ENCODE measurements at regions not wholly inside any gene's neighbourhood (a gene's known extent, or its start where the extent isn't known, plus 50 kb on each side); places are given as distances from the start of the nearest gene placed in this dataset.

DNA sequence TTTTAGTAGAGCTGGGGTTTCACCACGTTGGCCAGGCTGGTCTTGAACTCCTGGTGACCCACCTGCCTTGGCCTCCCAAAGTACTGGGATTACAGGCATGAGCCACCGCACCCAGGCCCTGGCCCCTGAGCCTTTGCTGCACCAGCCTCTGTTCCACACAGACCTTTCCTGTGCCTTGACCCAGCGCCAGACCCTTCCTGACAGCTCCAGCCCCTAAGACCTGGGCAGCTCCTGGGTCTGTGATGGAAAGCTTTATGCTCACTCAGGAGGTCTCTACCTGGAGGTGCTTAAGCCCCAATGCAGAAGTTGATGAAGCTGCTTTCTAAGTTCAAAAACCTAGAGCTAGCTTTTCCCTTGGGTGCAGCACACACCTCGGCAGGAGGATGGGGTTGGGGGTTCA lies 58.8 kb upstream of the NEK6 start:
- TF ChIP-seq POLR2AphosphoS5 (IDR thresholded peaks at IDR 0.05; ENCODE audit: low read depth, low read length), result no peak
- no peak for TF ChIP-seq SIN3A (IDR thresholded peaks at IDR 0.05; ENCODE audit: borderline replicate concordance, insufficient read depth, low read length)
- TF ChIP-seq FOXP2 (optimal IDR thresholded peaks at IDR 0.05; ENCODE audit: borderline replicate concordance, extremely low read depth, extremely low read length, insufficient read depth), result no peak
- TF ChIP-seq TAF1 (IDR thresholded peaks at IDR 0.05; ENCODE audit: borderline replicate concordance, insufficient read depth, low read length), result no peak
- TF ChIP-seq, protein P1, sequence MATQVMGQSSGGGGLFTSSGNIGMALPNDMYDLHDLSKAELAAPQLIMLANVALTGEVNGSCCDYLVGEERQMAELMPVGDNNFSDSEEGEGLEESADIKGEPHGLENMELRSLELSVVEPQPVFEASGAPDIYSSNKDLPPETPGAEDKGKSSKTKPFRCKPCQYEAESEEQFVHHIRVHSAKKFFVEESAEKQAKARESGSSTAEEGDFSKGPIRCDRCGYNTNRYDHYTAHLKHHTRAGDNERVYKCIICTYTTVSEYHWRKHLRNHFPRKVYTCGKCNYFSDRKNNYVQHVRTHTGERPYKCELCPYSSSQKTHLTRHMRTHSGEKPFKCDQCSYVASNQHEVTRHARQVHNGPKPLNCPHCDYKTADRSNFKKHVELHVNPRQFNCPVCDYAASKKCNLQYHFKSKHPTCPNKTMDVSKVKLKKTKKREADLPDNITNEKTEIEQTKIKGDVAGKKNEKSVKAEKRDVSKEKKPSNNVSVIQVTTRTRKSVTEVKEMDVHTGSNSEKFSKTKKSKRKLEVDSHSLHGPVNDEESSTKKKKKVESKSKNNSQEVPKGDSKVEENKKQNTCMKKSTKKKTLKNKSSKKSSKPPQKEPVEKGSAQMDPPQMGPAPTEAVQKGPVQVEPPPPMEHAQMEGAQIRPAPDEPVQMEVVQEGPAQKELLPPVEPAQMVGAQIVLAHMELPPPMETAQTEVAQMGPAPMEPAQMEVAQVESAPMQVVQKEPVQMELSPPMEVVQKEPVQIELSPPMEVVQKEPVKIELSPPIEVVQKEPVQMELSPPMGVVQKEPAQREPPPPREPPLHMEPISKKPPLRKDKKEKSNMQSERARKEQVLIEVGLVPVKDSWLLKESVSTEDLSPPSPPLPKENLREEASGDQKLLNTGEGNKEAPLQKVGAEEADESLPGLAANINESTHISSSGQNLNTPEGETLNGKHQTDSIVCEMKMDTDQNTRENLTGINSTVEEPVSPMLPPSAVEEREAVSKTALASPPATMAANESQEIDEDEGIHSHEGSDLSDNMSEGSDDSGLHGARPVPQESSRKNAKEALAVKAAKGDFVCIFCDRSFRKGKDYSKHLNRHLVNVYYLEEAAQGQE (IDR thresholded peaks at IDR 0.05; ENCODE audit: insufficient read depth in 1 of 2, low read depth in 2 of 2, low read length in 2 of 2), result no peak

DNA sequence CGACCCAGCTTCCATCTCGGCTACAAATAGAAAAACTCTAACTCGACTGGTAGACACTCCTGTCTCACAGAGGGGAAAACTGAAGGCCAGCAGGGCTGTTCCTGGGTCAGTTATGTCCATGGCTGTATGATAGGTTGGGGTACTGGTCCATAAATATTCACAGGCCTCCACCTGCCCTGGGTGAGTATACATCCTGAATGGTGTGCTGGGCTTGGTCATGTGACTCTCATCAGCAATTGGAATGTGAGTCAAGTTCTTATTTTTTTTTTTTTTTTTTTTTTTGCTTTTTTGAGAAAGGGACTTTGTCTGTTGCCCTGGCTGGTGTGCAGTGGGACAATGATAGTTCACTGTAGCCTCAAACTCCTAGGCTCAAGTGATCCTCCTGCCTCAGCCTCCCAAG lies 58.3 kb upstream of the NEK6 start:
- no peak for TF ChIP-seq TAF1 (IDR thresholded peaks at IDR 0.05; ENCODE audit: borderline replicate concordance, insufficient read depth, low read length)
- TF ChIP-seq SIN3A (IDR thresholded peaks at IDR 0.05; ENCODE audit: borderline replicate concordance, insufficient read depth, low read length), result no peak
- TF ChIP-seq POLR2AphosphoS5 (IDR thresholded peaks at IDR 0.05; ENCODE audit: low read depth, low read length), result no peak
- TF ChIP-seq FOXP2 (optimal IDR thresholded peaks at IDR 0.05; ENCODE audit: borderline replicate concordance, extremely low read depth, extremely low read length, insufficient read depth), result no peak
- TF ChIP-seq, protein P1 (IDR thresholded peaks at IDR 0.05; ENCODE audit: insufficient read depth in 1 of 2, low read depth in 2 of 2, low read length in 2 of 2), result no peak

DNA sequence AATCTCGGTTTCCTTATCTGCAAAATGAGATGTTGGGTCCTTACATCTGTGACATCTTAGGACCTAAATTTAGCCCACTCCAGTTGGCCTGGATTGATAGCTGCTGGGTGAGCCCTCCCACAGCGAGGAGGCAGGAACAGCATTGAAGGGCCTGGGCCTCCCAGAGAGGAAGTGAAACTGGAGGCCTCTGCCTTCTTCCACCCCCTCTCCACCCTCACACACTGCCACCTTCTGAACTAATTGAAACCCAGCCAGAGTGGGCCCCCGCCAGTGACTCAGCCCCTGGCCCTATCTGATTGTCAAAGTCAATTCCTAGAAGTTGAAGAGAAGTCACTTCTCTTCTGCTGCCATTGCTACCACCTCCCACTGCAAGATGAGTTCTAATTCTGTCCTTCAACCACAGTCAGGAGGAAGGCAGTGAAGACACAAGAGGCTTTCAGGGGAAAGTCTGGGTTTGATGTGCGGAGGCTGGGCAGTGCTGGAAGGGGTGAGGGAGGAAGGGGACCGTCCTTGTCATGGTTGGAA lies 55.2 kb upstream of the NEK6 start:
- TF ChIP-seq, protein P1 (IDR thresholded peaks at IDR 0.05; ENCODE audit: insufficient read depth in 1 of 2, low read depth in 2 of 2, low read length in 2 of 2), result no peak; a peak in 1 of 4 replicates
- TF ChIP-seq FOXP2 (optimal IDR thresholded peaks at IDR 0.05; ENCODE audit: borderline replicate concordance, extremely low read depth, extremely low read length, insufficient read depth), result no peak
- no peak for TF ChIP-seq TAF1 (IDR thresholded peaks at IDR 0.05; ENCODE audit: borderline replicate concordance, insufficient read depth, low read length)
- TF ChIP-seq POLR2AphosphoS5 (IDR thresholded peaks at IDR 0.05; ENCODE audit: low read depth, low read length), result no peak
- no peak for TF ChIP-seq SIN3A (IDR thresholded peaks at IDR 0.05; ENCODE audit: borderline replicate concordance, insufficient read depth, low read length)

DNA sequence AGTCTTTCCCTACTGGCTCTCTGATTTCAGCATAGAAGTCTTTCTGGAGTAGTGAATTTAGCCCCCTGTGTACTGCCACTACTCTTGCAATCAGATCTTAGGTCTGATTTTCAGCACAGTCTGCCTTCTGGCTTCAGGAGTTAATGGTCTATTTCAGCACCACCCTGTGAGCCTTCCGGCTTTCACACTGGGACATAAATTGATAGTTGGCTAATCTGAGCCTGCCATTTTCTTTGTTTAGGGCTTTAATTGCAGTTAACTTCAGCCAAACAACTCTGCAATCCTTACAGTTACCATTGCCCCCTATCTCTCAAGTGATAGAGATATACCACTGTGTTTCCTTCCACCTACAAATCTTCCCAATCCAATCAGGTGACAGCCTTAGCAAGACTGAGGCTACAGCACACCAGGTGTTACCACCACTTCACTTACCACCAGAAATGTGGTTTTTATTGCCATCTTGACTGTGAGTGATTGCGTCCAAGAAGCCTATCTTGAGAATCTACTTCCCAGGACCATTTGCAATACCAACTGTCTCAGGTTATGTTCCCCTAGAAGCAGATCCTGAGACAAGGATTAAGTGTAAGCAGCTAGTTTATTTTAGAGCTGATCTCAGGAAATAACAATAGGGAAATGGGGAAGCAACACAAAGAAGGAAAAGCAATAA lies 51.9 kb upstream of the NEK6 start:
- TF ChIP-seq, protein P1 (IDR thresholded peaks at IDR 0.05; ENCODE audit: insufficient read depth in 1 of 2, low read depth in 2 of 2, low read length in 2 of 2), result no peak
- TF ChIP-seq SIN3A (IDR thresholded peaks at IDR 0.05; ENCODE audit: borderline replicate concordance, insufficient read depth, low read length), result no peak
- no peak for TF ChIP-seq POLR2AphosphoS5 (IDR thresholded peaks at IDR 0.05; ENCODE audit: low read depth, low read length)
- no peak for TF ChIP-seq TAF1 (IDR thresholded peaks at IDR 0.05; ENCODE audit: borderline replicate concordance, insufficient read depth, low read length)
- no peak for TF ChIP-seq FOXP2 (optimal IDR thresholded peaks at IDR 0.05; ENCODE audit: borderline replicate concordance, extremely low read depth, extremely low read length, insufficient read depth)
